ENCODE measurements at regions not wholly inside any gene's neighbourhood (a gene's known extent, or its start where the extent isn't known, plus 50 kb on each side); places are given as distances from the start of the nearest gene placed in this dataset. TPM values are rescaled to one million over a fixed set of nuclear protein-coding genes. Genes with fewer than 3 reads are reported as not detected.

DNA sequence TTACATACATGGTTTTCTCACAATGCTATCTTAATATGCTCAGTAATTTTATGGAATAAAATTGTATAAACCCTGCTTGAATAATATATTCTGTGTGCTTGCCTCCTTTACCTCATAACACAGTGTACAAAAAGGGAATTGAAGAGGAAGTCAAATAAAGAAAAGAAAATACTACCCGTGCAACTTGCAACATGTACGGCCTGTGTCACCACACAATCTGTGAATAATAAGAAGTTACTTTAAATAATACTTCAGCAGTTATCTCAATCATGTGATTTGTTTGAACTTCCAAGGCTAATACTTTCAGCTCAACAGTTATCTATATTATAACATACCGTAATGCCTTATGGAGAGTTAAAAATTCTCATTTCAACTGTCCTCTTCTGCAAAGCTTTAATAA is 58.1 kb upstream of the SATB1 start:
- no peaks in the 10 kb centered on the region for H3K79me2 ChIP-seq (ENCODE audit: insufficient read depth)
- no peaks in the 10 kb centered on the region for H3K36me3 ChIP-seq (ENCODE audit: low read depth)
- no peak overlapping the region for H3K27ac ChIP-seq
- no peaks in the 10 kb centered on the region for H3K9me3 ChIP-seq (ENCODE audit: low read depth)
- H3K4me2 ChIP-seq (ENCODE audit: unreplicated experiment) = no peak overlapping the region
- H3F3A ChIP-seq (ENCODE audit: insufficient read depth) = no peaks in the 10 kb centered on the region
- H3K27me3 ChIP-seq (replicated peaks; ENCODE audit: insufficient read depth) = no peaks in the 10 kb centered on the region
- no peaks in the 10 kb centered on the region for H4K20me1 ChIP-seq (ENCODE audit: insufficient read depth)
- in situ Hi-C loops (cut with MboI) = no loop called here
- no peaks in the 10 kb centered on the region for H3K4me1 ChIP-seq (ENCODE audit: insufficient read depth)
- DNase-seq = no peak
- no peak overlapping the region for H3K4me3 ChIP-seq
- WGBS, 2 experiments (ENCODE audit: low coverage in 1 of 2, low lambda C conversion rate in 2 of 2, missing lambda C conversion rate in 2 of 2) = 69 to 73% methylated on average over 3 of the region's 3 CpGs
- H3K9ac ChIP-seq = no peak overlapping the region
- no peak overlapping the region for H2AFZ ChIP-seq
- H3K9me2 ChIP-seq (ENCODE audit: insufficient read depth) = no peaks in the 10 kb centered on the region
- TF ChIP-seq EZH2phosphoT487 (IDR thresholded peaks at IDR 0.05; ENCODE audit: insufficient read depth, low read depth) (no peak), EZH2 (IDR thresholded peaks at IDR 0.05; ENCODE audit: insufficient read depth, poor library complexity, severe bottlenecking) (no peak)

DNA sequence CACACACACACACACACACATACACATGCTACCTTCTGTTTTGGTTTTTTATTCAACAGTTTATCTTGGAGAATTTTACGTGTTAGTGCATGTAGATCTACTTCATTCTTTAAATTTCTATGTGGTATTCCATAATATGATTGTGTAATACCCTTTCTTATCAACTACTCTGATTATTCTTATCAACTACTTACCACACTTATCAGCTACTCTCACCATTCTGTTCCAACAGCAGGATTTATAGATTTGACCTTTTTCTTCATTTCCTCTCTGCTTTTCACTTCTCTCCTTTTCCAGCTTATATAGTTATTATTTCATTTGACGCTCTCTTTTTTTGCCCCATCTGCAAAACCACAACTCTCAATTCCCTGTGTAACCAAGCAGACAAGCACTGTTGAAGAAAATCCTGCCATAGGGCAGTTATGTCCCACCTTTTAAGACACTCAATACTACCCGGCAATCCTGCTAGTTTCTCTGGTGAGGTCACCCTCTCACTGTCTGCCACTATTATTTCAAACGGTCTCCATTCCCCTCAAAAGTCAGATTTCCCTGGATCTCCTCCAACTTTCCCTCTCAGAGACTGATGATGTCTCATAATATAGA is 56.9 kb upstream of the SATB1 start:
- in situ Hi-C loops (cut with MboI) = no loop called here
- Histone ChIP-seq H3K9me3 (ENCODE audit: low read depth) (no peaks in the 10 kb centered on the region), H4K20me1 (ENCODE audit: insufficient read depth) (no peaks in the 10 kb centered on the region), H3K4me2 (ENCODE audit: unreplicated experiment) (no peak overlapping the region), H3K27me3 (replicated peaks; ENCODE audit: insufficient read depth) (no peaks in the 10 kb centered on the region), H3K79me2 (ENCODE audit: insufficient read depth) (no peaks in the 10 kb centered on the region), H3K9ac (no peak overlapping the region), H3K4me3 (no peak overlapping the region), H2AFZ (no peak overlapping the region), H3K36me3 (ENCODE audit: low read depth) (no peaks in the 10 kb centered on the region), H3F3A (ENCODE audit: insufficient read depth) (no peaks in the 10 kb centered on the region), H3K9me2 (ENCODE audit: insufficient read depth) (no peaks in the 10 kb centered on the region), H3K27ac (no peak overlapping the region), H3K4me1 (ENCODE audit: insufficient read depth) (no peaks in the 10 kb centered on the region)
- DNase-seq = no peak
- TF ChIP-seq EZH2phosphoT487 (IDR thresholded peaks at IDR 0.05; ENCODE audit: insufficient read depth, low read depth) = no peak
- TF ChIP-seq EZH2 (IDR thresholded peaks at IDR 0.05; ENCODE audit: insufficient read depth, poor library complexity, severe bottlenecking) = no peak
- 21 to 36% methylated on average over 4 of the region's 4 CpGs for WGBS, 2 experiments (ENCODE audit: low coverage in 1 of 2, low lambda C conversion rate in 2 of 2, missing lambda C conversion rate in 2 of 2)

DNA sequence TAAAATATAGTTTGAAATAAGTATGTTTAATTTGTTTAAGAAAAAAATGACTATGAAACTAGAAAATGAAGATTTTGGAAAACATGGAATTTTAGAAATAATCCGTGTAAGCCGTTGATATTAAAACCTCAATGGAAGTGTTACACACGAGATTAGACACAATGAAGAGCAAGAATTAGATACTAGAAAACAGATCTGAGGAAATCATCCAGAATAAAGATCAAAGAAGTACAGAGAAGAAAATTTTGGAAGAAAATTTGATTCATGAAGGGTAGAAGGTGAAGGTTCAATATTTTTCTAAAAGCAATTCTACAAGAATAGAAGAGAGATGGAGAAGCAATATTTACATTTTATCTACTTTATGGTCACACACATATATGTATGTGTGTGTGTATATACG is 52.5 kb upstream of the SATB1 start:
- 52 to 65% methylated on average over 4 of the region's 4 CpGs for WGBS, 2 experiments (ENCODE audit: low coverage in 1 of 2, low lambda C conversion rate in 2 of 2, missing lambda C conversion rate in 2 of 2)
- Histone ChIP-seq H3K36me3 (ENCODE audit: low read depth) (no peaks in the 10 kb centered on the region), H3K4me2 (ENCODE audit: unreplicated experiment) (no peak overlapping the region), H3K9ac (no peak overlapping the region), H3F3A (ENCODE audit: insufficient read depth) (no peaks in the 10 kb centered on the region), H3K9me3 (ENCODE audit: low read depth) (no peaks in the 10 kb centered on the region), H3K4me1 (ENCODE audit: insufficient read depth) (no peaks in the 10 kb centered on the region), H3K9me2 (ENCODE audit: insufficient read depth) (no peaks in the 10 kb centered on the region), H4K20me1 (ENCODE audit: insufficient read depth) (no peaks in the 10 kb centered on the region), H3K27me3 (replicated peaks; ENCODE audit: insufficient read depth) (no peaks in the 10 kb centered on the region), H3K27ac (no peak overlapping the region), H3K4me3 (no peak overlapping the region), H3K79me2 (ENCODE audit: insufficient read depth) (no peaks in the 10 kb centered on the region), H2AFZ (no peak overlapping the region)
- TF ChIP-seq EZH2phosphoT487 (IDR thresholded peaks at IDR 0.05; ENCODE audit: insufficient read depth, low read depth) (no peak), EZH2 (IDR thresholded peaks at IDR 0.05; ENCODE audit: insufficient read depth, poor library complexity, severe bottlenecking) (no peak)
- DNase-seq = no peak
- in situ Hi-C loops (cut with MboI) = no loop called here

Small RNA genes lying in the stretch of these regions (small RNA-seq; reads per million reads assigned to genes)
- gene RNU6-138P (ENCODE audit: low read depth, low replicate concordance) = not detected

All from GM23248 (cell line).